Transverse colon (tissue), 4 donors: ENCODE measurements at regions not wholly inside any gene's neighbourhood (a gene's known extent, or its start where the extent isn't known, plus 50 kb on each side); places are given as distances from the start of the nearest gene placed in this dataset.
"Not testable (repeated sequence)": the region's sequence is repeated elsewhere in the genome, so short reads cannot be mapped to it uniquely, and the experiment has no call there.

Experiments
- DNase-seq: peaks from one replicate; pipeline ENCODE4 v3.0.0-alpha.2; 2019
- H3K27ac ChIP-seq, 4 donors: fragments of 200-600 bp; sonication (generic); 2 replicates each; pipeline ENCODE4 v1.5.1; 2016 to 2018; ENCODE audit warnings: inconsistent platforms in 4 of 4
- H3K27me3 ChIP-seq: fragments of 200-600 bp; sonication (generic); 2 replicates; pipeline ENCODE4 v1.5.1; 2017; ENCODE audit warnings: inconsistent platforms
- H3K36me3 ChIP-seq, 4 donors: fragments of 200-600 bp; sonication (generic); 2 replicates each; pipeline ENCODE4 v1.5.1; 2017 to 2019; ENCODE audit warnings: inconsistent platforms in 4 of 4
- H3K4me1 ChIP-seq, 4 donors: fragments of 200-600 bp; sonication (generic); 2 replicates each; pipeline ENCODE4 v1.5.1; 2017 to 2020; ENCODE audit warnings: inconsistent platforms in 4 of 4
- H3K4me3 ChIP-seq, 4 donors: fragments of 200-600 bp; sonication (generic); 1 replicate in 1 of 4; 2 replicates in 3 of 4; pipeline versions ENCODE4 v1.5.1 to v1.6.1; 2017 to 2019; ENCODE audit warnings: inconsistent platforms in 4 of 4
- H3K9me3 ChIP-seq, 2 donors: fragments of 200-600 bp; sonication (generic); 2 replicates each; pipeline ENCODE4 v1.5.1; 2017 to 2019; ENCODE audit warnings: inconsistent platforms in 2 of 2
- EP300 ChIP-seq: sonication (generic); formaldehyde crosslinking; IDR thresholded peaks from one replicate; pipeline ENCODE4 v1.6.1; 2017; ENCODE audit warnings: antibody characterized with exemption, low read depth
- POLR2A ChIP-seq: fragments of 450-650 bp; IDR thresholded peaks from one replicate; pipeline ENCODE4 v1.6.1; 2016; ENCODE audit warnings: antibody characterized with exemption, mild to moderate bottlenecking, moderate library complexity
- POLR2AphosphoS5 ChIP-seq, 3 donors: sonication (generic); formaldehyde crosslinking; IDR thresholded peaks; one replicate each; pipeline ENCODE4 v1.6.1; 2016; ENCODE audit warnings: antibody characterized with exemption in 3 of 3
- WGBS, 2 donors: methylation state at CpG; one replicate each; pipeline ENCODE4 v1.1.5; 2018; ENCODE audit warnings: low coverage in 1 of 2; 5-methylcytosine and 5-hydroxymethylcytosine counted together
- in situ Hi-C, 4 donors: fragments of 200-750 bp; cut with MboI; loops; one replicate each; pipeline versions ENCODE4 v1.15.0 to v1.15.1; 2017; ENCODE audit warnings: low sequenced_read_pairs in 3 of 4, low pct_ligation_motif_present in 1 of 4, low pct_unique_long_range_greater_than_20kb in 1 of 4
- intact Hi-C: fragments of 100-400 bp; cut with DNase I; formaldehyde crosslinking; loops from one replicate; pipeline ENCODE4 v1.15.1; 2023; ENCODE audit warnings: low total_unique reads
- TF ChIP-seq, protein P1 (sequence below), 5 experiments: fragments of 200-600 bp in 3 of 5; fragments of 450-650 bp in 2 of 5; sonication (generic) in 3 of 5; IDR thresholded peaks; 1 replicate in 2 of 5; 2 replicates in 3 of 5; pipeline ENCODE4 v1.5.1; 2016 to 2017; ENCODE audit warnings: antibody characterized with exemption in 5 of 5, inconsistent platforms in 3 of 5, mild to moderate bottlenecking in 2 of 5, moderate library complexity in 1 of 5

DNA sequence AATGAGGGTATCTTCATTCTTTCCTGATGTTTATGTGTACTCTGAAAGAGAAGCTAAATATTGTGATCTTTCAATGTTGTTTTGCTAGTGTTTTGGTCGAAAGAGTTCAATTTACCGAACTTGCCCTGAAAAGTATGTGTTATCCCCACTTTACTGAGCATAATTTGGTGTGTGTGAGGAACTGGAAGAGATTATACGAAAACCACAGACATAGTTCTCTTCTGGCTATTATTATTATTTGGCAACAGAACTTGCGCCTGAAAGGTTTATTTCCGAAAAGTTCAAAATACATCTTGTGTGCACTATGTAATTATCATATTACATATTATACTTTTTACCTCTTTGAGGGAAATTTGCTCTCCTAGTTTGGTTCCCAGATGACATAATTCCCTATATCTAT lies 232.5 kb upstream of the INTU start:
- H3K27ac ChIP-seq: no peak overlapping the region
- H3K4me3 ChIP-seq: no peak overlapping the region
- TF ChIP-seq POLR2A (no peak), EP300 (no peak), POLR2AphosphoS5 (IDR thresholded peaks at IDR 0.05) (no peak)
- TF ChIP-seq, protein P1, sequence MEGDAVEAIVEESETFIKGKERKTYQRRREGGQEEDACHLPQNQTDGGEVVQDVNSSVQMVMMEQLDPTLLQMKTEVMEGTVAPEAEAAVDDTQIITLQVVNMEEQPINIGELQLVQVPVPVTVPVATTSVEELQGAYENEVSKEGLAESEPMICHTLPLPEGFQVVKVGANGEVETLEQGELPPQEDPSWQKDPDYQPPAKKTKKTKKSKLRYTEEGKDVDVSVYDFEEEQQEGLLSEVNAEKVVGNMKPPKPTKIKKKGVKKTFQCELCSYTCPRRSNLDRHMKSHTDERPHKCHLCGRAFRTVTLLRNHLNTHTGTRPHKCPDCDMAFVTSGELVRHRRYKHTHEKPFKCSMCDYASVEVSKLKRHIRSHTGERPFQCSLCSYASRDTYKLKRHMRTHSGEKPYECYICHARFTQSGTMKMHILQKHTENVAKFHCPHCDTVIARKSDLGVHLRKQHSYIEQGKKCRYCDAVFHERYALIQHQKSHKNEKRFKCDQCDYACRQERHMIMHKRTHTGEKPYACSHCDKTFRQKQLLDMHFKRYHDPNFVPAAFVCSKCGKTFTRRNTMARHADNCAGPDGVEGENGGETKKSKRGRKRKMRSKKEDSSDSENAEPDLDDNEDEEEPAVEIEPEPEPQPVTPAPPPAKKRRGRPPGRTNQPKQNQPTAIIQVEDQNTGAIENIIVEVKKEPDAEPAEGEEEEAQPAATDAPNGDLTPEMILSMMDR (IDR thresholded peaks at IDR 0.05): no peak
- no peak for DNase-seq
- H3K4me1 ChIP-seq: peaks cover 0 to 4% (median 0%) of the 10 kb centered on the region in 4 donors
- H3K9me3 ChIP-seq: no peaks in the 10 kb centered on the region
- intact Hi-C loops: no loop called here
- in situ Hi-C loops: no loop called here
- 74 to 87% methylated on average over 5 of the region's 5 CpGs for WGBS, 2 donors
- no peaks in the 10 kb centered on the region for H3K36me3 ChIP-seq
- H3K27me3 ChIP-seq: no peaks in the 10 kb centered on the region

DNA sequence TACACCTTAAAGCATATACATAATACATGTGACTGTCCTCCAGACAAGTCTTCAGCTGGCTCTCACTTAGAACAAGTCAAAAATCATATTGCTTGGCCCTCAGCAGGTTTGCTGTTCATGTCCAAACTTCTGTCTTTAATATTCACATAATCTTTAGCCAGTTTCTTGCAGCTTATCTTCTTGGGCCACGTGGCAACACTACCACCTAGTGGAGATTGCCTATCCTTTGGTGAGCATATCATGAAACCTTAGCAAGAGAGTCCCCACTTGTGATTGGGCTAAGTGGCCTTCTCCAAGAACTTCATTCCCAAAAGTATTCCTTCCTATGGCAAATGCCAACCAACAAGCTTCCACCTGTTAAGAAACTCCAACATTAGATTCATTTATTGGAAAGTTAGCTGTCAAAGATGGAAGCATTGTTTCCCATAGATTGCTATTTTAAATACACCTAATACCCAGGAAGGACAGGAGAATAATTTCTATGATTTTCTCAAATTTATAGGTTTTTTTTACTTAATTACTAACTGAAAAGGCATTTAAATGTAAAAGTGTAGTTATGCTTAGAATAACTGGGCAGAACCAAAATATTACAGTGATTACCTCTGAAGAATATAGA lies 231.9 kb upstream of the INTU start:
- H3K27ac ChIP-seq: no peak overlapping the region
- TF ChIP-seq EP300 (no peak), POLR2A (no peak)
- TF ChIP-seq, protein P1 (IDR thresholded peaks at IDR 0.05): peak; percentile 32 to 61 (median 48)
- H3K4me3 ChIP-seq: no peak overlapping the region
- in situ Hi-C loops (no loop called here), intact Hi-C loops (no loop called here)
- peaks cover 0 to 4% (median 0%) of the 10 kb centered on the region in 4 donors for H3K4me1 ChIP-seq
- no peaks in the 10 kb centered on the region for H3K36me3 ChIP-seq
- DNase-seq: peak; percentile 36
- H3K9me3 ChIP-seq: no peaks in the 10 kb centered on the region
- 22% methylated on average over 1 of the region's 1 CpG for WGBS, 2 donors
- no peaks in the 10 kb centered on the region for H3K27me3 ChIP-seq

DNA sequence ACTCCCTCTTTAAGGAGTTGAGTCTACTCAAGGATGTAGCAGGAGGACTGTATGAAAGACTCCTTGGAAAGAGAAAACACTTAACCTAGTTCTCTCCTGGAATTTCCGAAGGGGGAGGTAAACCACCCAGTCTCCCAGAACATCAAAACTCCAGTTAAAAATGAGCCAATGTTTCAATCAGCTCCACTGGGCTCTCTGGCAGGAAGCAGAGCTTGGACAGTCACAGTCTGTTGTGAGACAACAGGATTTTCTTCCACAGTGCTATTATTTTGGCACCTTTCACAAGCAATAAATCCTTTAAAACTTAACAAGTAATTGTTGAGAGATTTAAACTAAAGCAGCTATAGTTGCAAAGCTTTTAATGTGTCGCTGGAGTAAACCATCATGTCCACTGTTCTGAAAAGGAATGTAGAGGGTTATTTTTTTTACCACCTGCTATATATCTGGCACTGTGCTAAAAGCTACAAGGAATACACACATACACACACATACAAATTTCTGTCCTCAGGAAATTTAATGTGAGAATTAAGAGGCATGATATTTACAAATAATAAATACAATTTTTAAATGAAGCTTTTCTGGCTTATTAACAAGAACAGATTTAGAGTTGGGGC lies 229.2 kb upstream of the INTU start:
- DNase-seq: no peak
- 40 to 46% methylated on average over 2 of the region's 2 CpGs for WGBS, 2 donors
- peaks cover 0 to 4% (median 0%) of the 10 kb centered on the region in 4 donors for H3K4me1 ChIP-seq
- TF ChIP-seq POLR2A (no peak), POLR2AphosphoS5 (IDR thresholded peaks at IDR 0.05) (no peak), EP300 (no peak)
- TF ChIP-seq, protein P1 (IDR thresholded peaks at IDR 0.05): no peak
- in situ Hi-C loops (no loop called here), intact Hi-C loops (no loop called here)
- H3K36me3 ChIP-seq: no peaks in the 10 kb centered on the region
- H3K27ac ChIP-seq: no peak overlapping the region
- H3K4me3 ChIP-seq: no peak overlapping the region
- peaks cover 0 to 4% of the 10 kb centered on the region in 2 donors for H3K9me3 ChIP-seq
- H3K27me3 ChIP-seq: no peaks in the 10 kb centered on the region

DNA sequence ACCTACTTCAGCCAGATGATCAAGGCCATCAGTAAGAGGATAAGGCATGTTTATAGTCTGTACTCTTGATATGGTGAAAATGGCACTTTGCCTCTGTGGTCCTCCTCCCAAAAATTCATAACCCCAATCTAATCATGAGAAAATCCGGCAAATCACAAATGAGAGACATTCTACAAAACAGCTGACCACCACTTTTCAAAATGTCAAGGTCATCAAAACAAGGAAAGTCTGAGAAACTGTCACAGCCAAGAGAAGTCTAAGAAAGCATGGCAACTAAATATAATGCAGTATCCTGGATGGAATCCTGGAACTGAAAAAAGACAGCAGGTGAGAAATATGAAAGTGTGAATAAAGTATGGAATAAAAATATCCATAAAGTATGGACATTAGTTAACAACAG lies 226.6 kb upstream of the INTU start:
- H3K27ac ChIP-seq: no peak overlapping the region
- H3K4me1 ChIP-seq: peaks cover 0 to 4% (median 0%) of the 10 kb centered on the region in 4 donors
- no peak for DNase-seq
- H3K27me3 ChIP-seq: no peaks in the 10 kb centered on the region
- no peaks in the 10 kb centered on the region for H3K36me3 ChIP-seq
- in situ Hi-C loops (no loop called here), intact Hi-C loops (no loop called here)
- peaks cover 0 to 4% of the 10 kb centered on the region in 2 donors for H3K9me3 ChIP-seq
- no peak overlapping the region for H3K4me3 ChIP-seq
- WGBS, 2 donors: 87% methylated on average over 1 of the region's 1 CpG; no CpG with 5 or more reads in 1 of the 2 donors
- TF ChIP-seq, protein P1 (IDR thresholded peaks at IDR 0.05): no peak
- TF ChIP-seq EP300 (no peak), POLR2A (no peak), POLR2AphosphoS5 (IDR thresholded peaks at IDR 0.05) (no peak)

DNA sequence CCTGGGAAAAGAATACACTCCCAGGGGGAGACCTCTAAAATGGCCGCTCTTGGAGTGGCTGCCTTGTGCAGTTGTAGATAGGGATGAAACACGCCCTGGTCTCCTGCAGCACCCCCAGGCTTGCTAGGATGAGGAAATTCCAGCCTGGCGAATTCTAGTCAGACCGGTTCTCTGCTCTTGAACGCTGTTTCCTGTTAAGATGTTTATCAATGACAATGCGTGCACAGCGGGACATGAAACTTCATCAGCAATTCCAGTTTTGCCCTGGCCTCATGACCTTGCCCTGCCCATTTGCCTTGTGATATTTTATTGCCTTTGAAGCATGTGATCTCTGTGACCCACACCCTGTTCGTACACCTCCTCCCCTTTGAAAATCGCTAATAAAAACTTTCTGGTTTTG lies 225.2 kb upstream of the INTU start:
- H3K36me3 ChIP-seq, H3K27me3 ChIP-seq, H3K9me3 ChIP-seq, DNase-seq, H3K27ac ChIP-seq, in situ Hi-C loops, H3K4me1 ChIP-seq, intact Hi-C loops, H3K4me3 ChIP-seq: not testable (repeated sequence)
- WGBS, 2 donors: 53% methylated on average over 9 of the region's 9 CpGs; no CpG with 5 or more reads in 1 of the 2 donors
